Mesendoderm (in vitro differentiated cells): ENCODE measurements at regions not wholly inside any gene's neighbourhood (a gene's known extent, or its start where the extent isn't known, plus 50 kb on each side); places are given as distances from the start of the nearest gene placed in this dataset.

ENCODE experiments used
- DNase-seq: peaks from one replicate; pipeline ENCODE4 v3.0.0; 2013
- H2AK5ac ChIP-seq: 2 replicates; pipeline ENCODE4 v1.6.1; 2013; ENCODE audit warnings: low read length, inconsistent platforms
- H2BK120ac ChIP-seq: 2 replicates; pipeline ENCODE4 v1.6.1; 2013; ENCODE audit warnings: low read depth, mild to moderate bottlenecking, low read length, moderate library complexity, mixed read lengths
- H2BK15ac ChIP-seq: replicated peaks from 2 replicates; pipeline ENCODE4 v1.6.1; 2013; ENCODE audit warnings: low read depth, mild to moderate bottlenecking, moderate library complexity
- H2BK5ac ChIP-seq: 2 replicates; pipeline ENCODE4 v1.6.1; 2013; ENCODE audit warnings: low read length, inconsistent platforms
- H3K18ac ChIP-seq: 2 replicates; pipeline ENCODE4 v1.6.1; 2013; ENCODE audit warnings: mild to moderate bottlenecking, low read length, mixed read lengths
- H3K23ac ChIP-seq: one replicate; pipeline ENCODE4 v1.6.1; 2013; ENCODE audit warnings: low read length
- H3K27ac ChIP-seq: 2 replicates; pipeline ENCODE4 v1.5.1; 2013; ENCODE audit warnings: low read depth, mild to moderate bottlenecking, inconsistent platforms, low read length, moderate library complexity
- H3K27me3 ChIP-seq: 2 replicates; pipeline ENCODE4 v1.6.1; 2013; ENCODE audit warnings: low read length, control low read depth, mild to moderate bottlenecking, inconsistent platforms; ENCODE audit not compliant: insufficient read depth, poor library complexity
- H3K36me3 ChIP-seq: 2 replicates; pipeline ENCODE4 v1.6.1; 2013; ENCODE audit warnings: low read length, inconsistent platforms; ENCODE audit not compliant: control insufficient read depth, insufficient read depth
- H3K4ac ChIP-seq: one replicate; pipeline ENCODE4 v1.6.1; 2013; ENCODE audit warnings: low read depth, mild to moderate bottlenecking, low read length, moderate library complexity
- H3K4me1 ChIP-seq: 2 replicates; pipeline ENCODE4 v1.6.1; 2013; ENCODE audit warnings: low read depth, low read length, inconsistent platforms; ENCODE audit not compliant: control insufficient read depth
- H3K4me2 ChIP-seq: 2 replicates; pipeline ENCODE4 v1.6.1; 2013; ENCODE audit warnings: low read length
- H3K4me3 ChIP-seq: 2 replicates; pipeline ENCODE4 v1.5.1; 2013; ENCODE audit warnings: mild to moderate bottlenecking, low read length
- H3K56ac ChIP-seq: one replicate; pipeline ENCODE4 v1.6.1; 2013; ENCODE audit warnings: low read length
- H3K79me1 ChIP-seq: 2 replicates; pipeline ENCODE4 v1.6.1; 2013; ENCODE audit warnings: low read length, inconsistent platforms
- H3K79me2 ChIP-seq: 2 replicates; pipeline ENCODE4 v1.6.1; 2013; ENCODE audit warnings: mild to moderate bottlenecking, low read length; ENCODE audit not compliant: control insufficient read depth, insufficient read depth
- H3K9ac ChIP-seq: 2 replicates; pipeline ENCODE4 v1.6.1; 2013; ENCODE audit warnings: low read length, inconsistent platforms
- H4K5ac ChIP-seq: one replicate; pipeline ENCODE4 v1.6.1; 2013; ENCODE audit warnings: low read length
- H4K8ac ChIP-seq: one replicate; pipeline ENCODE4 v1.6.1; 2013; ENCODE audit warnings: low read depth, mild to moderate bottlenecking, control low read depth, low read length, moderate library complexity
- WGBS: extraction: QIAGEN DNeasy Blood & Tissue Kit; methylation state at CpG from one replicate; pipeline ENCODE4 v1.1.7; 2013; ENCODE audit warnings: low lambda C conversion rate, missing lambda C conversion rate; ENCODE audit not compliant: insufficient coverage; ENCODE audit errors: extremely low coverage; 5-methylcytosine and 5-hydroxymethylcytosine counted together

GRCh38 chr10:28959850-28960501 is 282.7 kb downstream of the BAMBI start:
- no peak overlapping the region for H3K56ac ChIP-seq
- no peak overlapping the region for H3K18ac ChIP-seq
- no peak overlapping the region for H2AK5ac ChIP-seq
- no peak overlapping the region for H2BK120ac ChIP-seq
- no peak for DNase-seq
- H3K9ac ChIP-seq = no peak overlapping the region
- H3K36me3 ChIP-seq = no peaks in the 10 kb centered on the region
- no peak overlapping the region for H3K23ac ChIP-seq
- no CpG with 5 or more reads among the region's 7 CpGs for WGBS
- H3K4ac ChIP-seq = no peak overlapping the region
- no peak overlapping the region for H2BK15ac ChIP-seq
- no peak overlapping the region for H3K4me2 ChIP-seq
- no peaks in the 10 kb centered on the region for H3K4me1 ChIP-seq
- H3K79me1 ChIP-seq = no peaks in the 10 kb centered on the region
- H4K8ac ChIP-seq = no peak overlapping the region
- no peak overlapping the region for H3K4me3 ChIP-seq
- H2BK5ac ChIP-seq = no peak overlapping the region
- H4K5ac ChIP-seq = no peak overlapping the region
- H3K27me3 ChIP-seq = no peaks in the 10 kb centered on the region
- H3K79me2 ChIP-seq = no peaks in the 10 kb centered on the region
- no peak overlapping the region for H3K27ac ChIP-seq

GRCh38 chr10:28962768-28963167 is 285.4 kb downstream of the BAMBI start:
- Histone ChIP-seq H3K27me3 (no peaks in the 10 kb centered on the region), H2BK15ac (no peak overlapping the region), H3K18ac (no peak overlapping the region), H4K8ac (no peak overlapping the region), H3K79me1 (no peaks in the 10 kb centered on the region), H4K5ac (no peak overlapping the region), H3K4ac (no peak overlapping the region), H3K9ac (no peak overlapping the region), H3K4me2 (no peak overlapping the region), H3K4me1 (no peaks in the 10 kb centered on the region), H3K79me2 (no peaks in the 10 kb centered on the region), H2BK120ac (no peak overlapping the region), H2AK5ac (no peak overlapping the region), H2BK5ac (no peak overlapping the region), H3K27ac (no peak overlapping the region), H3K56ac (no peak overlapping the region), H3K23ac (no peak overlapping the region), H3K4me3 (no peak overlapping the region), H3K36me3 (no peaks in the 10 kb centered on the region)
- no CpG with 5 or more reads among the region's 4 CpGs for WGBS
- DNase-seq = no peak

- Histone ChIP-seq H2BK5ac (no peak overlapping the region), H3K79me1 (no peaks in the 10 kb centered on the region), H3K56ac (no peak overlapping the region), H3K4me1 (no peaks in the 10 kb centered on the region), H3K36me3 (no peaks in the 10 kb centered on the region), H3K79me2 (no peaks in the 10 kb centered on the region), H3K9ac (no peak overlapping the region), H3K4me3 (no peak overlapping the region), H2BK15ac (no peak overlapping the region), H3K27ac (no peak overlapping the region), H4K5ac (no peak overlapping the region), H3K4ac (no peak overlapping the region), H4K8ac (no peak overlapping the region), H2BK120ac (no peak overlapping the region), H3K27me3 (no peaks in the 10 kb centered on the region), H2AK5ac (no peak overlapping the region), H3K4me2 (no peak overlapping the region), H3K23ac (no peak overlapping the region), H3K18ac (no peak overlapping the region)
- DNase-seq = no peak
- WGBS = no CpG with 5 or more reads among the region's 5 CpGs
Measured at GRCh38 chr10:28963539-28964221, 286.4 kb downstream of the BAMBI start.

- no peak overlapping the region for H2AK5ac ChIP-seq
- H3K27me3 ChIP-seq = no peaks in the 10 kb centered on the region
- no peaks in the 10 kb centered on the region for H3K79me2 ChIP-seq
- no peak overlapping the region for H3K4me2 ChIP-seq
- H2BK120ac ChIP-seq = no peak overlapping the region
- H3K9ac ChIP-seq = no peak overlapping the region
- H3K4me1 ChIP-seq = no peaks in the 10 kb centered on the region
- H3K18ac ChIP-seq = no peak overlapping the region
- H3K4ac ChIP-seq = no peak overlapping the region
- no peak overlapping the region for H3K4me3 ChIP-seq
- H3K36me3 ChIP-seq = no peaks in the 10 kb centered on the region
- no peak overlapping the region for H2BK15ac ChIP-seq
- no peak overlapping the region for H3K27ac ChIP-seq
- no peak overlapping the region for H4K8ac ChIP-seq
- no CpG with 5 or more reads among the region's 3 CpGs for WGBS
- H4K5ac ChIP-seq = no peak overlapping the region
- H3K79me1 ChIP-seq = no peaks in the 10 kb centered on the region
- no peak for DNase-seq
- no peak overlapping the region for H3K56ac ChIP-seq
- no peak overlapping the region for H2BK5ac ChIP-seq
- H3K23ac ChIP-seq = no peak overlapping the region
Measured at GRCh38 chr10:28965937-28966336, 288.6 kb downstream of the BAMBI start.

GRCh38 chr10:28967031-28967430 is 289.7 kb downstream of the BAMBI start:
- Histone ChIP-seq H3K79me1 (no peaks in the 10 kb centered on the region), H3K23ac (no peak overlapping the region), H3K27me3 (no peaks in the 10 kb centered on the region), H2BK5ac (no peak overlapping the region), H2AK5ac (no peak overlapping the region), H3K79me2 (no peaks in the 10 kb centered on the region), H2BK120ac (no peak overlapping the region), H3K4me1 (no peaks in the 10 kb centered on the region), H3K27ac (no peak overlapping the region), H3K4me2 (no peak overlapping the region), H3K36me3 (no peaks in the 10 kb centered on the region), H4K8ac (no peak overlapping the region), H3K4ac (no peak overlapping the region), H3K56ac (no peak overlapping the region), H2BK15ac (no peak overlapping the region), H3K9ac (no peak overlapping the region), H4K5ac (no peak overlapping the region), H3K4me3 (no peak overlapping the region), H3K18ac (no peak overlapping the region)
- no peak for DNase-seq
- no CpG with 5 or more reads among the region's 2 CpGs for WGBS

GRCh38 chr10:28969413-28969812 is 292.1 kb downstream of the BAMBI start:
- Histone ChIP-seq H3K23ac (no peak overlapping the region), H4K8ac (no peak overlapping the region), H3K79me1 (no peaks in the 10 kb centered on the region), H3K4me2 (no peak overlapping the region), H3K27me3 (no peaks in the 10 kb centered on the region), H3K36me3 (no peaks in the 10 kb centered on the region), H3K56ac (no peak overlapping the region), H2BK5ac (no peak overlapping the region), H3K4me3 (no peak overlapping the region), H3K79me2 (no peaks in the 10 kb centered on the region), H2BK15ac (no peak overlapping the region), H2AK5ac (no peak overlapping the region), H4K5ac (no peak overlapping the region), H3K4me1 (no peaks in the 10 kb centered on the region), H3K9ac (no peak overlapping the region), H3K4ac (no peak overlapping the region), H3K18ac (no peak overlapping the region), H2BK120ac (no peak overlapping the region), H3K27ac (no peak overlapping the region)
- DNase-seq = no peak
- WGBS = 100% methylated on average over 1 of the region's 4 CpGs
